GM21528 (cell line): ENCODE measurements at regions not wholly inside any gene's neighbourhood (a gene's known extent, or its start where the extent isn't known, plus 50 kb on each side); places are given as distances from the start of the nearest gene placed in this dataset.

Experiments
- ATAC-seq: cut with Tn5 transposase; IDR thresholded peaks from one replicate; pipeline ENCODE4 v1.9.1; 2021; ENCODE audit warnings: mild to moderate bottlenecking, moderate library complexity; ENCODE audit not compliant: unreplicated experiment, low FRiP score

DNA sequence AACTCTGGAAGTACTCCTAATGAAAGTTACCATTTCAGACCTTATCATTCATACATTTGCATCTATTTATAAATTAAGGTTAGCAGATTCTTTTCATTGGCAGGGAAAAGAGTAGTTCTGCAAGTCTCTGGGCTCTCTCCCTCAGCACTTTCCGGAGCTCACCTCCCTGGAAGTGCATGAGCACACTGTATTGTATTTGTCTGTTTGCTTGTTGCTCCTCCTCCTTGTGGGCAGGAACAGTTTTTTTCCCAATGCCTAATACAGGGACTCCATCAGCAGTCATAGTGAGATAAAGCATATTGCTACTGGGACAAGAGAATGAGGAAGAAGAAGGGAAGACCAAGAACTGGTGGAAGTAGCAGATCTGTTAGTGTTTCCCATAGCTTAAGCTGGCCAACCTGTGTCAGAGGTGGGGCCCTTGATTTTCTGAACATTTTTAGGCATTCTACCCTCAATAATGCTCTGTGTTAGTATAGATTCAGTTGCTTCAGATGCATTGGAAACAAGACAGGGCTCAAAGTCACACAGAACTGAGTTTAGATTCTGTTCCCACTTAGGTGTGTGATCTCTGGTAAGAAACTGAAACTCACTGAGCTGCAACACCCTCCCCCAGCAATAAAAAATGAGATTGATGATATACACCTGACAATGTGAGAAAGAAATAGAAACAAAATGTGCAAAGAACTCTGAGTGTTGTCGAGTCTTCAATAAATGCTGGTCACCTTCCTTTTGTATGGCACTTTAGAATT, 407.8 kb downstream of the TUSC7 start:
- ATAC-seq, result no peak

DNA sequence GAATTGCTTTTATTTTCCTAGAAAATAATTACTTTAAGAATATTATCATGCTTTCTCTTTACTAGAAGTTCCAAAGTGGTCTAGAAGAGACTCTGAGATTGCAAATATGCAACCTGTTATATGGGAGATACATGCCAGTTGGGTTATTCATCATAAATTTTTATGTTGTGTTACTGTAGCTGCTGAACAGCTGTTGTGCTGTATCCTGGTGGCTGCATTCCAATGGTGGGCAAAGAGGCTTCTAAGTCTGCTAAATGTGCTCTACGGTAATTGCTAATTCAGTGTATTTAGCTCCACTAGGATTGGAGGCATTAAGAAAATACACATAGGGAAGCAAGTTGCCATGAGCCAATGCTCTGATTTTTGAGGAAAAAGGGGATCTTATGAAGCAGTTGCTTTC, 409.0 kb downstream of the TUSC7 start:
- ATAC-seq, result no peak

DNA sequence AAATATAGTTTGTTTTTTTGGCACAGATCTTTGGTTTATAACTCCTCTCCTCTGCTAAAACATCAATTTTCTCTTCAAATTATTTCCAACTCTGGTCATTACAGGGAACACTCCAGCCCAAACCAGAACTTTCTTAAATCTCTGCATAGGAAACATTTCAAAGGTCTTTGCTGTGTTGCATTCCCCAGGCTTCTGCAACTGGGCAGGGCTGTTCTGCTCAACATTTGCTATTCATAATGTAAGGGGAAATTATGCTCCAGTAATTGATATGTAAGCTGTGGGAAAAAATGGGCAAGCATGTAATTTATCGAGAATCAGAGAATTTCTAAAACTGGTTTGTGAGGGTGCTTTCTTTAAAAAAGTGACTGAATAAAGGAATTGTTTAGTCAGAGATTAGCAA, 410.4 kb downstream of the TUSC7 start:
- ATAC-seq, result no peak

DNA sequence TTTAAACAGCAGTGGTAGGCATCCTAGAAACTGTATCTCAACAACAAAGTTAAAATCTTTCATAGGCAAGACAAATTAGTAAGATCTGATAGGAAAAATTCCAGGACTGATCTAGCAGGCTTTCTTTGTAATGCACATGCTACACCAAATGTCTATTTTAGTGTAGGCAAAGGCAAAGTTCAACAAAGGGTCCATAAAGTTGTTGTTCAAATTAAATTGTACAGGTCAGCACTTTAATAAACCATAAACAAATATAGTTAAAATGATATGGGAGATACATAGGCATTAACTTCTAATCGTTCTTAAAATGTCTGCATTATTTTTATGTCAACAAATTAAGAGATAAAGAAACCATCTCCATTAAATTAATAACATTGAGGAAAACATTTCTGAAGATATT, 413.0 kb downstream of the TUSC7 start:
- ATAC-seq, result no peak

DNA sequence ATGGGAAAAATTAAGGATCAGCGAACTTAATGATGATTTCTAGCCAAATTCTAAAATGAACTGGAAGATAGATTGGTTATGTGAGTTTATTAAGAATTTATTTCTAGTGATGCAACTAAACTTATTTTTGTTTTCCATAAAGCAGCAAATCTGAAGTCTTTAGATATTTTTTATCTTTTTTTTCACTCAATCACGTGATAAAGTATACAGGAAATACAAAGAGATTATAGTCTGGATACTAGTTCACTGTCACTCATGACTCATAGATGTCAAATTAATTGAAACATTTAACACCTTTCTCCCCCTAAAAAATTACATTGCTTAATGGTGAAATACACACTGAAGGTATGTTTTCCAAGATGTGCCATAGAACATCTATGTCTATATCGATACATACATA, 416.9 kb downstream of the TUSC7 start:
- no peak for ATAC-seq

GRCh38 chr3:117126946-117127546, 417.5 kb downstream of the TUSC7 start:
- no peak for ATAC-seq

- ATAC-seq, result no peak
Measured at GRCh38 chr3:117128133-117128532, 418.6 kb downstream of the TUSC7 start.

DNA sequence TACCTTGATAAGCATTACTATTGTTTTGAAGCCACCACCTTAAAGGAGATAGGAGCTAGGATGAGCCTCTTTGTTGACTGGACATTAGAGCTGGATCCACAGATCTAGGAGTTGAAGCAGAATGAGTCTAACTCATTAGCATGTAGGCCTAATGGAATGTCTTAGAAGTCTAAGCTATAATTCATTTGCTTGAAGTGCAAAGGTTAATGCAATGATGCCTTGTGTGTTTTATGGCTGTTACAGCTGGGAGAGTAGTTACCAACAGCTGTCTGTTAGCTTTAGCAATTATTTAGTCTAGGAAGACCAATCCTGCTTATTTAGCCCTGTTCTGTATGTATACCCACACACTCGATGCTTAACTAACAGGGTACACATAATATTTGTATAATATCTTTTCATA, 419.3 kb downstream of the TUSC7 start:
- ATAC-seq, result no peak

GRCh38 chr3:117129516-117129915, 419.9 kb downstream of the TUSC7 start:
- no peak for ATAC-seq

GRCh38 chr3:117130222-117130621, 420.6 kb downstream of the TUSC7 start:
- no peak for ATAC-seq

DNA sequence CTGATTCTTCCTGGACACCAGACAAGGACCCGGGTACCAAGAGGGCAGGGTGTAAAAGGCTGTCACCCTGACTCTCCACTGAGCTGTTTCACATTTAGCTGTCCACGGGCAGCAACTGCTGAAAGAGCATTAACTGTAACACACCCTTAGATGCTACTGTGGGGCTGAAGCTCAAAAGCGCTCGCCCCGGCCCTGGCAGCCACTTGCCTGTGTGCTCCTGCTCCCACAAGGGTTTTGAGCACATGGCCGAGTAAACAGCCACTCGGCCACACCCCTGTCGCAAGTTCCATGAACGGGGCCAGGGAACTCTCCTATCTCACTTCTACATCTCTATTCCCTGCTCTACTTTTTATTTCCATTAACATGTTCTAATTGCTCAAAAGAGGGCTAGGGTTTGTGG, 421.7 kb downstream of the TUSC7 start:
- no peak for ATAC-seq

DNA sequence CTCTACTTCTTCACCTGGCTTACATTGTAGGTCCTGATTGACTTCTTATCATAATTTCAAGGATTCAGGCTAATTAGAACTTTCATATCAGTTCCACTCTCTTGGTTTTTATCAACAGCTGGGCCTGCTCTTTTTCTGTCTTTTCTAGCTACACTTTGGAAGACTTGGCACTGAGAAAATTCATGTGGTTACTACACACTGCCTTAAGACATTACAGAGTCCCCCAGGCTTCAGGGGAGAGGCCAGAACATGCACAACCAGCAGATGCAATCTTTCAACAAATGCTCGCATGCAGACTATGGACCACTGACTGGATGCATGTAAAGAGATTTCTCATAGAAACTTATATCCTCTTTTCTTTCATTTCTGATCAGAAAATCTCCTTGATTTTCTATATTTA, 423.5 kb downstream of the TUSC7 start:
- no peak for ATAC-seq

GRCh38 chr3:117135207-117135606, 425.6 kb downstream of the TUSC7 start:
- ATAC-seq, result no peak

- ATAC-seq, result no peak
Measured at GRCh38 chr3:117136003-117136402, 426.4 kb downstream of the TUSC7 start.

DNA sequence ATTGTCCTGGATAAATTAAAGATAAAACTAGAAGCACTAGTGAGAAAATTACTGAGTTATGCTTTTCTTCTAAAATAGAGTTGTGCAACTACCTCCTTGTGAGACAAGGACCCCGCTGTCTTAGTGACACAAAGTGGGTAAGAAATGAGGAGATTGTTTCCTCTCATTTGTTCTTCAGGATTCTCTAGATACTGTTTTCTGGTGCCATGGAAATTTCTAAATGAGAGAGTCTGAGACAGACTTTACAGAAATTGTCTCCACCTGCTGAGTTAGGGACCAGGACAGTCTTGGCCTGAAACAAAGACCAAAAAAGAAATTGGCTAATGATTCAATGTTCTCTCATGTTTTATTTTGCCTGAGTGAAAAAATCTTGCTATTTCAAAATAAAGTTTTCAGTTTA, 427.5 kb downstream of the TUSC7 start:
- no peak for ATAC-seq

GRCh38 chr3:117139681-117140080, 430.1 kb downstream of the TUSC7 start:
- no peak for ATAC-seq

DNA sequence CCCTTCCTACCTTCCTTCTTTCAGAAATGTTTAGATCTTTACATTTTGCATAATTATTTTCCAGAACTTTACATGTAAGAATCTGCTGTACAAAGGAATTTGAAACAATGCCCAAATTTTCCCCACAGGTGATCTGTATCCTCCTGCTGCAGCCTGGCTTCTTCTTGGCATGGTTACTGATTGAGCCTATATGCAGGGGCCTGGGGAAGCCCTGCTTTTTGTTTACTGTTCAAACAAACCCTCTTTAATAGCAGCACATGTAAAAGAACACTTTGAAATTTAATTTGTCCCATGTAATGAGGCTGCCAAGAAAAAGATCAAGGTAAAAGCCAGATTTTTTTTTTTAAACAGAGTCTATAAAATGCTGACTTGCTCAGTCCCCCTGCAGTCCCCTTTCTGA, 432.2 kb downstream of the TUSC7 start:
- no peak for ATAC-seq

DNA sequence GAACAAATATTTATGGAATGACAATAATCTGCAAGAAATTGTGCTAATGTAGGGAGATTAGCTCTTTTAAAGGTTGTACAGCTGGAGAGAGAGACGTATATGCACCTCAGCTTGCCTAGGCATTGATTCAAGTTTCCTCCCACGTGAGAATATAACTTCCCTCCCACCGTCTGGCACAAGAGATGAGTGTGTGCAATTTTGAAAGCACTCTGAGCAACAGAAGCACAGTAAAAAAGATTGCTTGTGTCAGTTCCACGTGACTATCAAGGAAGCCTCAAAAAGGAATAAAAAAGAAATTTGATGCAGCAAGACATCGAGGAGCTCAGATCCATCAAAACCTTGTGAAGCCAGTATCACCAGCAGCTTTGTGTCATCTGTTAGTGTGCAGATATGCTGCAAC, 435.3 kb downstream of the TUSC7 start:
- no peak for ATAC-seq

- no peak for ATAC-seq
Measured at GRCh38 chr3:117145677-117146076, 436.1 kb downstream of the TUSC7 start.

DNA sequence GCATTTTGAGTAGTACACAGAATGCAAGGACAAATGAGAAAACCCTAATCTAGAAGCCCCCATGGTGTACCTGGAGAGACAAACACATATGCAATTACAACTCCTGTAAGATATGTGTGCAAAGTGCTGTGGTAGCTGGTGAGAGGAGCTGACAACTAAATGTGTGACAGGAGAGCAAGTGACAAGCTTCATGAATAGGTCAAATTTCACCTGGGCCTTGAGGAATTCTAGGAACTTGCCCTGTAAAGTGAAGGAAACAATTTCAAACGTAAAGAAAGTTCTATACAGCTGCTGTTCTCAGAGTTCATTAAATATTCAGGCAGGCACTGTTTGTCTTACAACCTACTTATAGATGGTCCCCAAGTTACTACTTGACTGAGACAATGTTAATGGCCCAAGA, 437.0 kb downstream of the TUSC7 start:
- ATAC-seq, result no peak

- no peak for ATAC-seq
Measured at GRCh38 chr3:117149584-117149983, 440.0 kb downstream of the TUSC7 start.

- ATAC-seq, result no peak
Measured at GRCh38 chr3:117150628-117151027, 441.0 kb downstream of the TUSC7 start.
